ENCODE measurements at regions not wholly inside any gene's neighbourhood (a gene's known extent, or its start where the extent isn't known, plus 50 kb on each side); places are given as distances from the start of the nearest gene placed in this dataset.

GRCh38 chr14:84209031-84209430 is 1320.9 kb upstream of the FLRT2 start:
- Histone ChIP-seq H3K9me3 (ENCODE audit: control insufficient read depth, insufficient read depth, low read depth, low read length) (no peaks in the 10 kb centered on the region), H3K27me3 (ENCODE audit: control insufficient read depth, insufficient read depth, low read length) (no peaks in the 10 kb centered on the region), H3K4me3 (ENCODE audit: low read depth in 2 of 2, low read length in 2 of 2) (no peak overlapping the region), H3K4me1 (ENCODE audit: control insufficient read depth, insufficient read depth, low read length) (no peaks in the 10 kb centered on the region), H3K27ac (ENCODE audit: low read length) (no peak overlapping the region), H3K36me3 (ENCODE audit: control insufficient read depth, insufficient read depth, low read length) (no peaks in the 10 kb centered on the region)
- ChIA-PET POLR2A (no interaction called here), CTCF (no interaction called here)
- TF ChIP-seq POLR2AphosphoS5 (IDR thresholded peaks at IDR 0.05; ENCODE audit: low read depth, low read length), result no peak
- TF ChIP-seq TCF7L2 (IDR thresholded peaks at IDR 0.05; ENCODE audit: low read depth, low read length), result no peak
- TF ChIP-seq CTCF (IDR thresholded peaks at IDR 0.05), result no peak
- no peak for TF ChIP-seq REST (IDR thresholded peaks at IDR 0.05; ENCODE audit: insufficient read depth in 1 of 2, low read depth in 2 of 2, low read length in 1 of 2)
- TF ChIP-seq SIN3A (IDR thresholded peaks at IDR 0.05; ENCODE audit: borderline replicate concordance, insufficient read depth, low read depth, low read length), result no peak
- ATAC-seq (no peak), DNase-seq (ENCODE audit: low read depth, low spot score) (no peak)
- in situ Hi-C loops (cut with HindIII; ENCODE audit: low pct_unique_long_range_greater_than_20kb, low sequenced_read_pairs) (no loop called here), intact Hi-C loops (cut with micrococcal nuclease; ENCODE audit: unreplicated experiment) (no loop called here)
- BruUV-seq (replicated peaks), result no TSS peak

- H3K4me3 ChIP-seq (ENCODE audit: low read depth in 2 of 2, low read length in 2 of 2), result no peak overlapping the region
- POLR2A ChIA-PET, result no interaction called here
- no peak for ATAC-seq
- DNase-seq (ENCODE audit: low read depth, low spot score), result no peak
- BruUV-seq (replicated peaks), result no TSS peak
- TF ChIP-seq CTCF (IDR thresholded peaks at IDR 0.05), result no peak
- no peak for TF ChIP-seq REST (IDR thresholded peaks at IDR 0.05; ENCODE audit: insufficient read depth in 1 of 2, low read depth in 2 of 2, low read length in 1 of 2)
- TF ChIP-seq TCF7L2 (IDR thresholded peaks at IDR 0.05; ENCODE audit: low read depth, low read length), result no peak
- no peak for TF ChIP-seq SIN3A (IDR thresholded peaks at IDR 0.05; ENCODE audit: borderline replicate concordance, insufficient read depth, low read depth, low read length)
- no peak for TF ChIP-seq POLR2AphosphoS5 (IDR thresholded peaks at IDR 0.05; ENCODE audit: low read depth, low read length)
- no peaks in the 10 kb centered on the region for H3K9me3 ChIP-seq (ENCODE audit: control insufficient read depth, insufficient read depth, low read depth, low read length)
- H3K27ac ChIP-seq (ENCODE audit: low read length), result no peak overlapping the region
- CTCF ChIA-PET, result no interaction called here
- in situ Hi-C loops (cut with HindIII; ENCODE audit: low pct_unique_long_range_greater_than_20kb, low sequenced_read_pairs), result no loop called here
- intact Hi-C loops (cut with micrococcal nuclease; ENCODE audit: unreplicated experiment), result no loop called here
- H3K4me1 ChIP-seq (ENCODE audit: control insufficient read depth, insufficient read depth, low read length), result no peaks in the 10 kb centered on the region
- H3K27me3 ChIP-seq (ENCODE audit: control insufficient read depth, insufficient read depth, low read length), result no peaks in the 10 kb centered on the region
- H3K36me3 ChIP-seq (ENCODE audit: control insufficient read depth, insufficient read depth, low read length), result no peaks in the 10 kb centered on the region
Measured at GRCh38 chr14:84217066-84217465, 1312.9 kb upstream of the FLRT2 start.
